ENCODE measurements at regions not wholly inside any gene's neighbourhood (a gene's known extent, or its start where the extent isn't known, plus 50 kb on each side); places are given as distances from the start of the nearest gene placed in this dataset.

GRCh38 chr16:85525420-85526184 is 87.5 kb upstream of the GSE1 start:
- TF ChIP-seq MXI1 (IDR thresholded peaks at IDR 0.05; ENCODE audit: borderline replicate concordance, low read depth, low read length) (no peak), SMAD3 (CRISPR knock-in tag; IDR thresholded peaks at IDR 0.05) (no peak)
- TF ChIP-seq, protein P1, sequence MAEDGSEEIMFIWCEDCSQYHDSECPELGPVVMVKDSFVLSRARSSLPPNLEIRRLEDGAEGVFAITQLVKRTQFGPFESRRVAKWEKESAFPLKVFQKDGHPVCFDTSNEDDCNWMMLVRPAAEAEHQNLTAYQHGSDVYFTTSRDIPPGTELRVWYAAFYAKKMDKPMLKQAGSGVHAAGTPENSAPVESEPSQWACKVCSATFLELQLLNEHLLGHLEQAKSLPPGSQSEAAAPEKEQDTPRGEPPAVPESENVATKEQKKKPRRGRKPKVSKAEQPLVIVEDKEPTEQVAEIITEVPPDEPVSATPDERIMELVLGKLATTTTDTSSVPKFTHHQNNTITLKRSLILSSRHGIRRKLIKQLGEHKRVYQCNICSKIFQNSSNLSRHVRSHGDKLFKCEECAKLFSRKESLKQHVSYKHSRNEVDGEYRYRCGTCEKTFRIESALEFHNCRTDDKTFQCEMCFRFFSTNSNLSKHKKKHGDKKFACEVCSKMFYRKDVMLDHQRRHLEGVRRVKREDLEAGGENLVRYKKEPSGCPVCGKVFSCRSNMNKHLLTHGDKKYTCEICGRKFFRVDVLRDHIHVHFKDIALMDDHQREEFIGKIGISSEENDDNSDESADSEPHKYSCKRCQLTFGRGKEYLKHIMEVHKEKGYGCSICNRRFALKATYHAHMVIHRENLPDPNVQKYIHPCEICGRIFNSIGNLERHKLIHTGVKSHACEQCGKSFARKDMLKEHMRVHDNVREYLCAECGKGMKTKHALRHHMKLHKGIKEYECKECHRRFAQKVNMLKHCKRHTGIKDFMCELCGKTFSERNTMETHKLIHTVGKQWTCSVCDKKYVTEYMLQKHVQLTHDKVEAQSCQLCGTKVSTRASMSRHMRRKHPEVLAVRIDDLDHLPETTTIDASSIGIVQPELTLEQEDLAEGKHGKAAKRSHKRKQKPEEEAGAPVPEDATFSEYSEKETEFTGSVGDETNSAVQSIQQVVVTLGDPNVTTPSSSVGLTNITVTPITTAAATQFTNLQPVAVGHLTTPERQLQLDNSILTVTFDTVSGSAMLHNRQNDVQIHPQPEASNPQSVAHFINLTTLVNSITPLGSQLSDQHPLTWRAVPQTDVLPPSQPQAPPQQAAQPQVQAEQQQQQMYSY (CRISPR knock-in tag; IDR thresholded peaks at IDR 0.05), result no peak
